Lower leg skin (tissue), 4 donors: ENCODE measurements at regions not wholly inside any gene's neighbourhood (a gene's known extent, or its start where the extent isn't known, plus 50 kb on each side); places are given as distances from the start of the nearest gene placed in this dataset.
"Not testable (repeated sequence)": the region's sequence is repeated elsewhere in the genome, so short reads cannot be mapped to it uniquely, and the experiment has no call there.

Experiments
- DNase-seq, 2 donors: peaks; one replicate each; pipeline ENCODE4 v3.0.0-alpha.2; 2019; ENCODE audit warnings: low spot score in 2 of 2
- H3K4me3 ChIP-seq: fragments of 200-600 bp; sonication (generic); 2 replicates; pipeline ENCODE4 v1.5.1; 2017; ENCODE audit warnings: mild to moderate bottlenecking, low read depth; ENCODE audit not compliant: poor library complexity, severe bottlenecking
- CTCF ChIP-seq, 3 donors: fragments of 450-650 bp; IDR thresholded peaks; one replicate each; pipeline ENCODE4 v1.5.1; 2016; ENCODE audit warnings: antibody characterized with exemption in 3 of 3, mild to moderate bottlenecking in 3 of 3, moderate library complexity in 2 of 3
- POLR2A ChIP-seq, 2 donors: fragments of 450-650 bp; IDR thresholded peaks; one replicate each; pipeline ENCODE4 v1.6.1; 2016 to 2017; ENCODE audit warnings: antibody characterized with exemption in 2 of 2, mild to moderate bottlenecking in 1 of 2, moderate library complexity in 1 of 2
- WGBS, 2 donors: methylation state at CpG; one replicate each; pipeline ENCODE4 v1.1.5; 2018; 5-methylcytosine and 5-hydroxymethylcytosine counted together
- intact Hi-C: fragments of 100-400 bp; cut with DNase I; formaldehyde crosslinking; loops from one replicate; pipeline ENCODE4 v1.15.0; 2023; ENCODE audit warnings: low total_unique reads

DNA sequence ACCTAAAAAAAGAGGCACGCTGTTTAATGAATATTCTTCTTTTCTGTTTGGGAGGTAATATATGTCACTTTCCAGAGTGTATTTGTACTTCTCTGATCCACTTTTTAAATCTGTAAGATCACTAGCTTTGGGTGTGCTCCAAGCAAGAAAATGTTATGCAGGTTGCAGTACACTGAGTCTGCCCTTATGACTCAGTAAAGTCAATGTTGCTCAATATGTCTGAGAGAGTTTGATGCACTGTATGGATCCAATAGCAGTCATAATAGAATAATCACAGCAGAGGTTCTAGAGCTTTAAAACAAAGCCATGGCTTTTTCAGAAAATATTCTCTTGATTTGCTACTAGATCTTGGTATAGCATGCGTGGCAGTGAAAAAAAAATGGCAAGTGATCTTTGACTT is 525.3 kb upstream of the HTR1E start:
- no peak for DNase-seq
- H3K4me3 ChIP-seq, result no peak overlapping the region
- TF ChIP-seq CTCF (IDR thresholded peaks at IDR 0.05), result no peak
- intact Hi-C loops, result no loop called here
- 92 to 96% methylated on average over 2 of the region's 2 CpGs for WGBS, 2 donors

DNA sequence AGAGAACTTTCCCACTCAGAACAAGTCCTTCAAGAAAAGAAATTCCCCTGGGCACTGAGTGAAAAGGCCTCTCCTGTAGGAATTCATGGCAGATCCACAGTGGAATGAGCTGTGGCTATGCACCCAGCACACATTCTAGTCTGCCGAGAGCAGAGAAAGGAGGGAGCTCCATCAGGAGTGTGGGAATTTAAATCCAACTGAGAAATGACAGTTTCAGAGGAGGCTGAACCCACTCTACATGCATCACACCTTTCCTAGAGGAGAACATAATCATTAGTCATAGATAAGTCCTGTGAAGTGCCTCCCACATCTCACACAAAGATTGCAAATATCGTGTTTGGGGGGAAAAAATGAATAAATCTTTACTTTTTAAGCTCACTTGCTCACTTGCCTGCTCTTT is 530.2 kb upstream of the HTR1E start:
- no peak for TF ChIP-seq POLR2A (IDR thresholded peaks at IDR 0.05)
- 70 to 75% methylated on average over 2 of the region's 2 CpGs for WGBS, 2 donors
- no peak overlapping the region for H3K4me3 ChIP-seq
- intact Hi-C loops, result no loop called here
- no peak for DNase-seq

DNA sequence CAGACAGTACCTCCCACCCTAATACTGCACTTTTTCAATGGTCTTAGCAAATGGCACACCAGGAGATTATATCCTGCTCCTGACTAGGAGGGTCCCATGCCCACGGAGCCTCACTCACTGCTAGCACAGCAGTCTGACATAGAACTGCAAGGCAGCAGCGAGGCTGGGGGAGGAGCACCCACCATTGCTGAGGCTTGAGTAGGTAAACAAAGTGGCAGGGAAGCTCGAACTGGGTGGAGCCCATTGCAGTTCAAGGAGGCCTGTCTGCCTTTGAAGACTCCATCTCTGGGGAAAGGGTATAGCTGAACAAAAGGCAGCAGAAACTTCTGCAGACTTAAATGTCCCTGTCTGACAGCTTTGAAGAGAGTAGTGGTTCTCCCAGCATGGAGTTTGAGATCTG is 544.5 kb upstream of the HTR1E start:
- not testable (repeated sequence) for DNase-seq, H3K4me3 ChIP-seq
- 72 to 75% methylated on average over 3 of the region's 3 CpGs for WGBS, 2 donors
- intact Hi-C loops, result loop anchor here (10.0 kb wide), 1 partner anchor 1218 kb away; no protein-coding TSS in a partner anchor

DNA sequence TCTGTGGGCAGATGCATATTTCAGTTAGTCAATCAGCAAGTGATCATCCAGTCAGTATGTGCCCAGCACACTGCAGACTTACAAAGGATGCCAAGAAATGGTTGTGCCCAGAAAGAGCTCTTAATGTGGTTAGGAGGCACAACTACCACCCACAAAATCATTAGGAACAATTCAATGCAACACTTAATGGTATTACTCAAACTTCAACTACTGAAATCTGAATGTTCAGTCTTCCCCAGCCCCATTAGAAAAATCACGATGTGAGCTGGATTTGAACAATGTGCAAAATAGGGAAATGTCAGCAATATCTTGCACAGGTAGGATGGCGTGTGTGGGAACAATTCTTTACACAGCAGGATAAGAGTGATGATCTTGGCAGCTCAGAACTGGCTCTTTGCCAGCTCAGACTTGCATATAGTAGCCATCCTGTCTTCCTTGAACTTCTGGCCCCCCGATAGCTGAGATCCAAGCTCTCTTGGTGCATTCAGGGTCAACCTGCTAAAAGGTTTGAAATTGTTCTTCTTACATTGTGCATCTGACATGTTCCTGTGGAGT is 556.7 kb upstream of the HTR1E start:
- WGBS, 2 donors, result 92 to 93% methylated on average over 3 of the region's 3 CpGs
- TF ChIP-seq CTCF (IDR thresholded peaks at IDR 0.05) (no peak), POLR2A (IDR thresholded peaks at IDR 0.05) (no peak)
- intact Hi-C loops, result no loop called here
- no peak overlapping the region for H3K4me3 ChIP-seq
- no peak for DNase-seq

GRCh38 chr6:86357877-86358276 is 579.5 kb upstream of the HTR1E start:
- H3K4me3 ChIP-seq, result no peak overlapping the region
- TF ChIP-seq POLR2A (IDR thresholded peaks at IDR 0.05), result no peak
- TF ChIP-seq CTCF (IDR thresholded peaks at IDR 0.05), result no peak
- intact Hi-C loops, result no loop called here
- no peak for DNase-seq
- 66 to 69% methylated on average over 4 of the region's 4 CpGs for WGBS, 2 donors

DNA sequence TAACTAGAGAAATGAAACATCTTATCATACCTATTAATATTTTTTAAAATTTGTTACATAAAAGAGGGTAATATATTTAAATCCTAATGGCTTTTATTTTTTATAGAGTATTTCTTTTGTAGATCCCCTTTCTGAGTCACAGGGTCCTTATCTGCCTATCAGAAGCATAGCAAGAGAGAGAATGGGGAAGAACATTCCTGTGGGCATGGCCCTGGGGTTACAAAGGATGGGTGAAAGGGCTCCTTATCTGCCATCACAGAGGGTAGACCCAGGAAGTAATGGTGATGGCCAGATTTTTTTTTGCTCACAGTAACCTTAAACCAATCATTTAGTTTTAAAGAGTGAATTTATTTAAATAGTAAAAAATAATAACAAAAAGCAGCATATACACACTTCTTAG is 582.1 kb upstream of the HTR1E start:
- TF ChIP-seq POLR2A (IDR thresholded peaks at IDR 0.05) (no peak), CTCF (IDR thresholded peaks at IDR 0.05) (no peak)
- no peak for DNase-seq
- intact Hi-C loops, result no loop called here
- H3K4me3 ChIP-seq, result no peak overlapping the region

GRCh38 chr6:86331919-86332318 is 605.4 kb upstream of the HTR1E start:
- intact Hi-C loops, result no loop called here
- 49 to 64% methylated on average over 5 of the region's 5 CpGs for WGBS, 2 donors
- DNase-seq, result no peak
- H3K4me3 ChIP-seq, result no peak overlapping the region
- no peak for TF ChIP-seq CTCF (IDR thresholded peaks at IDR 0.05)
- TF ChIP-seq POLR2A (IDR thresholded peaks at IDR 0.05), result no peak
